ENCODE measurements at regions not wholly inside any gene's neighbourhood (a gene's known extent, or its start where the extent isn't known, plus 50 kb on each side); places are given as distances from the start of the nearest gene placed in this dataset.

DNA sequence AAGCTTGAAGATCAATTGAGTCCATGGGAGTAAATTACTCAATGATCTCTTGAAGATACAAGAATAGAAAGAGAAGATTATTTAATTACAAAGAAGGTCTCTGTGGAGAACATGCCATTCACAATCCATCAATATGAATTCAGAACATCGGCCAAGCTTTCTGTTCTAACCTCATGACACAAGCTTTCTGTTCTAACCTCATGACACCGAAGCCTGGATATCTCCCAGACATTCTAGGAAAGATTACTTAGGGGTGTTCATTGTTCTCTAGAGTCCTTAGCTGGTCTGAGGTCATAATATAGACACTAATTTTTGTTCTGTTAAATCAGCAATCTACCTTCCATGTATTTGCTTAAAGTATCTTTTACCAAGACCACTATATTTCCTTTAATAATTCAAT is 95.5 kb downstream of the RDH14 start:
- no peak for DNase-seq

DNA sequence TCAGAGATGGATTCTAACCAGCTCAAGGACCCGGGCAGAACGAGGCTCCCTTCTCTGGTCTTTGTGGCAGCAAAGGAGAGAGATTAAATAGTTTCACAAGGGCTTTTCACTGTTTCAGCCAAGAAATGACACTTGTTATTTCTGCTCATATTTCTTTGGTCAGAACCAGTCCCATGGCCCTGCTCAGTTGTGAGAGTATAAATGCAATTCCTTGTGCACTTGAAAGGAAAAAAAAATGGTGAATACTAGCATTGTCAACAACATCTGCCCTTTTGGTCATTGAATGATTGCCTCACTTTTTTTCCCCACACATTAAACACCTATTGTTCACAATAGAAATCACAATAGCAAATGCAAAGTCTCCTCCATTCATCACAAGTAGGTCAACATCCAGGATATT is 104.4 kb downstream of the RDH14 start:
- no peak for DNase-seq

- DNase-seq = no peak
Observed at GRCh38 chr2:18455236-18455862, 105.1 kb downstream of the RDH14 start.

- no peak for DNase-seq
Observed at GRCh38 chr2:18454692-18455235, 105.7 kb downstream of the RDH14 start.

DNA sequence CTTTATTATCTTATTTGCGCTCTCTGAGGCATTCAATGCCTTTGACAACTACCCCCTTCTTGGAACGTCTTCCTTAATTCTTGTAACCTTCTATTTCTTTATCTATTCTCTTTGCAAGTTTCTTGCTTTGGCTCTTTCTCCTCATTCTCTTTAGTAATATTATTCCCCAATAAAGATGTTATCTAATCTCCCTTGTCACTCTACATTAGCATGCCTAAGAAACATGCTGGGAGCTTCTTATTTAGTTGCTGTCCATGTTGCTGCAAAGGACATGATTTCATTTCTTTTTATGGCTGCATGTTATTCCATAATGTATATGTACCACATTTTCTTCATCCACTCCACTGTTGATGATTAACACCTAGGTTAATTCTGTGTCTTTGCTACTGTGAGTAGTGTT is 113.7 kb downstream of the RDH14 start:
- DNase-seq = no peak

DNA sequence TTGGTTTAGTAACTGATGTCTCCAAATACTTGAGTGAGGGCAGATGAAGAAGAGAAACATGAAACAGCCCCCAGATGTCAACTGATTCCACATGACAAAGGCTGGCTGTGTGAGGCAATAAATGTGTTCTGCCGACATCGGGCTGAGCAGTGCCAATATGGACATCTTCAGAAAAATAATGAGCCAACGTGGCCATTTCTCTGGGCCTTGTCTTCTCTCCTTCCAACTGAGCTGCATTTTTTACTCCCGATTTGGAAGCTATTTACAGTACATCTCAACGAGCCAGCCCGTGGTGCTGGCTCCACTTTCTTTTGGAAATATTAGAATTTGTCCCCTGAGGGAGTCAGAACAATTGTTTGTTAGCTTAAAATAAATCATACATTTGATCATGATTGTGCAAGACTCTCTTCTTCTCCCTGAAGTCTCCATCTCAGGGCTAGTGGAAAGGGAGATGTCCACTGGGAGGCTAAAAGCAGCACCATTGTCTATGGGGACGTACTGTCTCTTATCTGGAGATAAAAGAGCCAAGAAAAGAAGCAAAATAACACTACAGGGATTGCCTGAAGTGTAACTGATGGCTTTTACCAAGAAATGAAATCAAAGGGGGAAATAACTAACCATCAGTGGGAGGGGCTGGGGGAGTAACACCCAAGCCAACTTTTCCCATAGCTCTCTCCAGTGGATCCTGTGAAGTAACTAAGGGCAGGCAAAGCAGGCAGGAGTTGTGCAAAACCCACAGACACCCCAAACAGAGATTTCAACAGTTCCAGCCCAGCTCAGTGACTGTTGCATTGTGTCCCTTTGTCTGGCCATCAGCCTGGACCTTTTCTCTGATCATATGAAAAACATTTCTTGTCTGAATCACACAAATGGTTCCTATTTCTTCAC is 114.8 kb downstream of the RDH14 start:
- no peak for DNase-seq

- no peak for DNase-seq
Observed at GRCh38 chr2:18444806-18445205, 115.6 kb downstream of the RDH14 start.

- DNase-seq = no peak
Observed at GRCh38 chr2:18441583-18441982, 118.9 kb downstream of the RDH14 start.

- DNase-seq = no peak
Observed at GRCh38 chr2:18440777-18441176, 119.7 kb downstream of the RDH14 start.

DNA sequence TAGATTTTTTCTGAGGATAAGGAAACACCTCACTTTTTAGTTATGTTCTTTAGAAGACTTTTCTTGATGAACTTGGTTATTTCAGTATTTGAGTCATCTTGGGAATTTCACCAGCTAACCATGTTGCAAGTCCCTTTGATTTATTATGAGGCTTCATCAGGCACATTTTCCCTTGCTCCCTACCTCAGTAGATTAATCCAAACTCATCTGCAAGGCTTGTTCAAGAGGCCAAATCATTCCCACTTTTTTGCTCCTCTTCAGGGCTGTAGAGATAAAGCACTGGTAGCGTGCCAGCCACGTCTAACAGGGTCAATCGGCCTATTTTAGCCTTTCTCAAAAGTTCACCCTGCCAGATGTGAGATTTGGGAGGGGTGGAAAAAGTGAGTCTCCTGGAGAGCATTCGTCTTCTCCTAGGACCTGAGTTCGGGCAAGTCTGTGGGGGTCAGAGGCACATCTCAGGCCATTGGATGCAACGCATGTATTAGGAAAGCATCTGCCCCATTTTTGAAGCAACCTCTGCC is 120.3 kb downstream of the RDH14 start:
- DNase-seq = no peak

DNA sequence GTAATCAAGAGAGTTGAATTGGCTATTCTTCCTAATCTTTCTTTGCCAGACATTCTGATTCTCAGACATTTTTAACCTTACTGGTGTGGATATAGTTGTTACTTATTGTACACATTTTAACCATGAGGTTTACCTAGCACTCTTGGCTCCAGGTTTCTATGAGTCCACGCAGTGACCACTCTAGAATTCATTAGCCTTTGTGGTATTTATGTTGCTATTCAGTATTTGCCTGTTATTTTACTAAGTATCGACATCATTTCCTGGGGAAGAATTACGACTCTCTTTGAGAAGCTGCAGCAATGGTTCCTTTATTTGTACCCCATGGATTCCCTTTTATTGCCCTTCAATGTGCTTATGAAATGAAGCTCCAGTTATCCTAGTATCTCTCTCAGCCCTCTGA is 120.7 kb downstream of the RDH14 start:
- no peak for DNase-seq

DNA sequence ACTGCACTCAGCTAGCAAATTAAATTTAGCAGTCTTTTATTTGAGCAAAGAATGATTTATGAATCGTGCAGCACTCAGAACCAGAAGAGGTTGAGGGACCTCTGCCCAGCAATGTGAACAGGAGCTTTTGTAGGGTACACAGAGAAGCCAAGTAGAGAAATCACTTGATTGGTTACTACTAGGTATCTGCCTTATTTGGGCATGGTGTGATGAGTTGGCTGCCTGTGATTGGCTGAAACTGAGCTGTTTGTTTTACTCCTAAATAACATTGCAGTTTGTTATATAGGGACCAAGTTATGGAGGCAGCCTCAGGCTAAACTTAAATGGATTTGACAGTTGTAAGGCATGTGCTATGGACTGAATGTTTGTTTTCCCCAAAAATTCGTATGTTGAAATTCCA is 122.5 kb downstream of the RDH14 start:
- DNase-seq = no peak

- DNase-seq = no peak
Observed at GRCh38 chr2:18436503-18437005, 123.9 kb downstream of the RDH14 start.

GRCh38 chr2:18435426-18436037 is 124.9 kb downstream of the RDH14 start:
- DNase-seq = peak; percentile 6

- DNase-seq = no peak
Observed at GRCh38 chr2:18433872-18434271, 126.6 kb downstream of the RDH14 start.

GRCh38 chr2:18432999-18433398 is 127.5 kb downstream of the RDH14 start:
- no peak for DNase-seq

DNA sequence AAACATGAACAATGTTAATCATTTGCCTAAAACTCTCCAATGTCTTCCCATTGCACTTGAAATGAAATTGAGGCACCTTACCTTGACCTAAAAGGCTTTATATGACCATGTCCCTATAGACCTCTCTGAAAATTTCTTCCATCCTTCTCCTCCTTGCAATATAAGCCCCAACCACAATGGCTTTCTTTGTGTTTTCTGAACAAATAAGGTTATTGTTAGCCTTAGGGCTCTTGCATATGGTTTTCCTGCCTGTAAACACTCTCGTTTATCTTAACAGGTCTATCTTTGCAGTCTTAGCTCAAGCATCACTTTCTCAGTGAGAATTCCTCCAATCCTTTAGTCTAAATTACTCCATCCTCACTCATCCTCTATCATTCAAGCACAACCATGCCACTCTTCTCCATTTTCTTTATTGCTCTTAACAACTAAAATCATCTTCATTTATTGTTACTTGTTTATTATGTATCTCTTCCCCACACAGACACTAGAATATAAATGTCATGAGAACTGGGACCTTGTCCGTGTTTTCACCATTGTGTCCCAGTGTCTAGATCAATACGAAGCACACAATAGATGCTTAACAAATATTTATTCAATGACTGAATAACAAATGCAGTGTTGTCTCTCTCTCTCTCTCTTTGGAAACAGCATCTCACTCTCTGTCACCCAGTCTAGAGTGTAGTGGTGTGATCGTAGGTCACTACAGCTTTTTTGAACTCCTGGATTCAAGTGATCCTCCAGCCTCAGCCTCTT is 129.3 kb downstream of the RDH14 start:
- no peak for DNase-seq

DNA sequence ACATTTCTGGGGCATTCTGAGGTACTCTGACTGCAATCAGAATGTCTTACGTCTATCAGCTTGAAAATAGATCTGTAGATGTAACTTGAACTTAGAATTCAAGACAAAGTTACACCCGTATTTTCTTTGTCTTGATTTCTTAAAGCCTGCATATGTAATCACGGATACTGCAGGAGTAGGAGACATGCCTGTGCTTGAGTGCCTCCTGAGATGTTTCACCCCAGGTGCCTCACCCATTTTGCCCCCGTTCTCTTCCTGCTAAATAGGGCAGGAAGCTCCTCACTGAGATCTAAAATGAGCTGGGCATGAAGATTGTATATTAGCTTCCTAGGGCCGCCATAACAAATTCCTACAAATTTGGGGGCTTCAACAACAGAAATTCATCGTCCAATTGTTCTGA is 131.9 kb downstream of the RDH14 start:
- DNase-seq = no peak

- DNase-seq = no peak
Observed at GRCh38 chr2:18427762-18428161, 132.7 kb downstream of the RDH14 start.

- DNase-seq = no peak
Observed at GRCh38 chr2:18426174-18426573, 134.3 kb downstream of the RDH14 start.

DNA sequence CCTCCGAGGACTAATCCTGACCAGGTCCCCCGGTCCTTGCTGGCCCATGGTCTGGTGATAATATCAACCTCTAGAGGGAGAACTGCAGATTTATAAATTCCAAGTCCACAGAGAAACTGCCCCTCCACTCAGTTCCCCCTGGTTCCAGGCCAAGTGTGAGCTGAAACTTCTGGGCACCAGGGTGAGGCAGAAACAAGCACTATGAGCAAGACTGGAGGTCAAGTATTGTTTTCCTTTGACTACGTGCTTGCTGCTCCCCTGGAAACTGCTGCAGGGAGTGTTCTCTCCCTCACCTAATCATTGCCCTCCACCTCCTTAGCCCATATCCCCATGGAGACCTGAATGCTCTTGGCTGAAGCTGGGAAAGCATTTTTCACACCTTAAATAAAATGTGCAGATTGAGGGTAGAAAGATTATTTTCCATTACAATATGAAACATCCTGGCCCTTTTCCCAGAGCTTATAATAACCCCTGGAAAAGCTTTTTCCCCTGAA is 135.2 kb downstream of the RDH14 start:
- DNase-seq = no peak

DNA sequence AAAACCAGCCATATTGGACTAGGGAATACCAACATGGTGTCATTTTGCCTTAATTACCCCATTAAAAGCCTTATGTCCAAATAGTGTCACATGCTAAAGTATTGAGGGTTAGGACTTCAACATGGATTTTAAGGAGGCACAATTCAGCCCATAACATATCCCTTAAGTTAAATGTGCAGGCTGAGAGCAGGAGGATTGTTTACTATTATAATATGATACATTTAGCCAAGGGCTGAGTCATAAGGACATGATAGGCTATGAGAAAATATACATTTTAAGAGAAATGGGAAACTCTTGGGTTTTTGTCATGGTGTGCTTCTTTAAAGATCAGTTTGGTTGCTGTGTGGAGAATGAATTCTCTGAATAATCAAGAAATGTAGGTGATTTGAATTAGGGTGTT is 136.8 kb downstream of the RDH14 start:
- no peak for DNase-seq

Measured in NCI-H524 treated with DMSO at 0.1 percent for 48 hours (cell line).